IMR-90 (cell line): ENCODE measurements at regions not wholly inside any gene's neighbourhood (a gene's known extent, or its start where the extent isn't known, plus 50 kb on each side); places are given as distances from the start of the nearest gene placed in this dataset.

Experiments
- ATAC-seq: fragments of 200-7000 bp; cut with Tn5 transposase; 2 replicates; pipeline ENCODE4 v1.9.1; 2020; ENCODE audit warnings: low read depth, mild to moderate bottlenecking, moderate library complexity
- BruUV-seq: library from RNA; stranded (reverse); fragments of 400-500 nt; replicated peaks from 2 replicates; lab custom pipeline; 2021; lab: Mats Ljungman, UMichigan
- CTCF ChIA-PET: fragments of 300-600 bp; formaldehyde crosslinking; extraction: SDS; loops from one replicate; lab custom pipeline; 2021; ENCODE audit warnings: antibody characterized with exemption; lab: Yijun Ruan, JAX
- POLR2A ChIA-PET: fragments of 300-600 bp; sonication (Branson Sonifier 250); formaldehyde crosslinking; loops from one replicate; lab custom pipeline; 2022; ENCODE audit warnings: antibody characterized with exemption; ENCODE audit not compliant: unreplicated experiment; lab: Charles Lee
- DNase-seq: peaks from one replicate; pipeline ENCODE4 v3.0.0; 2013
- H2AFZ ChIP-seq: replicated peaks from 2 replicates; pipeline ENCODE3; 2013; ENCODE audit warnings: low read length, mild to moderate bottlenecking; ENCODE audit not compliant: poor library complexity
- H2AK5ac ChIP-seq: 2 replicates; pipeline ENCODE4 v1.6.1; 2013; ENCODE audit warnings: low read depth, low read length, inconsistent platforms
- H2AK9ac ChIP-seq: replicated peaks from 2 replicates; pipeline ENCODE3; 2013; ENCODE audit warnings: mild to moderate bottlenecking, low read depth, low read length, moderate library complexity; ENCODE audit not compliant: poor library complexity
- H2BK120ac ChIP-seq: 2 replicates; pipeline ENCODE4 v1.6.1; 2013; ENCODE audit warnings: low read depth, low read length, inconsistent platforms
- H2BK15ac ChIP-seq: 3 replicates; pipeline ENCODE4 v1.6.1; 2013; ENCODE audit warnings: low read depth, low read length, inconsistent platforms
- H2BK20ac ChIP-seq: 2 replicates; pipeline ENCODE4 v1.6.1; 2013; ENCODE audit warnings: low read depth, mild to moderate bottlenecking, inconsistent platforms, low read length, moderate library complexity
- H2BK5ac ChIP-seq: 2 replicates; pipeline ENCODE4 v1.6.1; 2013; ENCODE audit warnings: mild to moderate bottlenecking, low read depth, low read length, inconsistent platforms; ENCODE audit not compliant: poor library complexity, severe bottlenecking
- H3K14ac ChIP-seq: replicated peaks from 2 replicates; pipeline ENCODE4 v1.6.1; 2013; ENCODE audit warnings: low read depth, low read length, inconsistent platforms
- H3K18ac ChIP-seq: 2 replicates; pipeline ENCODE4 v1.6.1; 2013; ENCODE audit warnings: low read depth, low read length, control low read depth
- H3K23ac ChIP-seq: 2 replicates; pipeline ENCODE4 v1.6.1; 2013; ENCODE audit warnings: low read depth, low read length, inconsistent platforms
- H3K27ac ChIP-seq: 2 replicates; pipeline ENCODE4 v1.5.1; 2013; ENCODE audit warnings: mild to moderate bottlenecking, control low read depth, low read length; ENCODE audit not compliant: insufficient read depth
- H3K27me3 ChIP-seq: 2 replicates; pipeline ENCODE4 v1.6.1; 2013; ENCODE audit warnings: low read length; ENCODE audit not compliant: control insufficient read depth, insufficient read depth
- H3K36me3 ChIP-seq: 2 replicates; pipeline ENCODE4 v1.6.1; 2013; ENCODE audit warnings: low read length, mixed read lengths; ENCODE audit not compliant: control insufficient read depth, insufficient read depth
- H3K4ac ChIP-seq: 2 replicates; pipeline ENCODE4 v1.6.1; 2013; ENCODE audit warnings: low read depth, low read length, inconsistent platforms
- H3K4me1 ChIP-seq: 2 replicates; pipeline ENCODE4 v1.6.1; 2013; ENCODE audit warnings: low read length, mixed read lengths; ENCODE audit not compliant: control insufficient read depth, insufficient read depth
- H3K4me2 ChIP-seq: 2 replicates; pipeline ENCODE4 v1.6.1; 2013; ENCODE audit warnings: low read depth, mild to moderate bottlenecking, control low read depth, low read length, moderate library complexity
- H3K4me3 ChIP-seq: 2 replicates; pipeline ENCODE4 v1.5.1; 2013; ENCODE audit warnings: low read depth, mild to moderate bottlenecking, control low read depth, low read length, moderate library complexity; ENCODE audit not compliant: insufficient read depth
- H3K56ac ChIP-seq: 2 replicates; pipeline ENCODE4 v1.6.1; 2013; ENCODE audit warnings: low read length, inconsistent platforms; ENCODE audit not compliant: insufficient read depth; ENCODE audit errors: extremely low read depth
- H3K79me1 ChIP-seq, 2 experiments: 2 replicates each; pipeline ENCODE4 v1.6.1; 2013; ENCODE audit warnings: low read length in 2 of 2, inconsistent platforms in 1 of 2, low read depth in 1 of 2
- H3K9ac ChIP-seq: 2 replicates; pipeline ENCODE4 v1.6.1; 2013; ENCODE audit warnings: low read depth, low read length, control low read depth
- H3K9me1 ChIP-seq: 2 replicates; pipeline ENCODE4 v1.6.1; 2013; ENCODE audit warnings: low read length, inconsistent platforms; ENCODE audit not compliant: insufficient read depth
- H3K9me3 ChIP-seq: 2 replicates; pipeline ENCODE4 v1.6.1; 2013; ENCODE audit warnings: low read length; ENCODE audit not compliant: control insufficient read depth, insufficient read depth
- H4K20me1 ChIP-seq: 2 replicates; pipeline ENCODE4 v1.6.1; 2013; ENCODE audit warnings: low read length, inconsistent platforms; ENCODE audit not compliant: insufficient read depth
- H4K5ac ChIP-seq: 2 replicates; pipeline ENCODE4 v1.6.1; 2013; ENCODE audit warnings: mild to moderate bottlenecking, low read depth, low read length, control low read depth
- H4K8ac ChIP-seq, 2 experiments: 2 replicates each; pipeline ENCODE4 v1.6.1; 2013; ENCODE audit warnings: low read depth in 2 of 2, low read length in 2 of 2, control low read depth in 1 of 2, inconsistent platforms in 1 of 2
- H4K91ac ChIP-seq: 2 replicates; pipeline ENCODE4 v1.6.1; 2013; ENCODE audit warnings: low read depth, low read length, inconsistent platforms; ENCODE audit not compliant: insufficient read depth
- CEBPB ChIP-seq: IDR thresholded peaks from 2 replicates; pipeline ENCODE4 v1.6.1; 2012; ENCODE audit warnings: low read depth, low read length, improper control_type of control experiment
- CTCF ChIP-seq: conservative IDR thresholded peaks from 2 replicates; pipeline ENCODE4 v1.5.1; 2012; ENCODE audit warnings: mild to moderate bottlenecking, low read depth, low read length, improper control_type of control experiment
- ELK1 ChIP-seq: fragments of 150-350 bp; IDR thresholded peaks from 2 replicates; pipeline ENCODE4 v1.6.1; 2016; ENCODE audit warnings: low read depth, mild to moderate bottlenecking, low read length, moderate library complexity, borderline replicate concordance
- FOS ChIP-seq: fragments of 150-350 bp; IDR thresholded peaks from 2 replicates; pipeline ENCODE4 v1.6.1; 2016; ENCODE audit warnings: low read depth, low read length
- MAFK ChIP-seq: IDR thresholded peaks from 2 replicates; pipeline ENCODE4 v1.6.1; 2012; ENCODE audit warnings: low read depth, low read length, improper control_type of control experiment
- MAZ ChIP-seq: IDR thresholded peaks from 2 replicates; pipeline ENCODE4 v1.6.1; 2012; ENCODE audit warnings: low read depth, mild to moderate bottlenecking, low read length, improper control_type of control experiment, moderate library complexity, borderline replicate concordance
- POLR2A ChIP-seq: IDR thresholded peaks from 2 replicates; pipeline ENCODE4 v1.6.1; 2012; ENCODE audit warnings: mild to moderate bottlenecking, low read depth, low read length
- RAD21 ChIP-seq: IDR thresholded peaks from 2 replicates; pipeline ENCODE4 v1.6.1; 2012; ENCODE audit warnings: low read length, improper control_type of control experiment
- RCOR1 ChIP-seq: IDR thresholded peaks from 2 replicates; pipeline ENCODE4 v1.6.1; 2012; ENCODE audit warnings: mild to moderate bottlenecking, low read length, improper control_type of control experiment; ENCODE audit not compliant: insufficient replicate concordance
- RFX5 ChIP-seq: IDR thresholded peaks from 2 replicates; pipeline ENCODE4 v1.8.0; 2012; ENCODE audit warnings: low read depth, mild to moderate bottlenecking, low read length, moderate library complexity
- USF2 ChIP-seq: fragments of 150-350 bp; IDR thresholded peaks from 2 replicates; pipeline ENCODE4 v1.6.1; 2017; ENCODE audit warnings: mild to moderate bottlenecking, antibody characterized with exemption, low read length, low read depth
- WGBS, 2 experiments: methylation state at CpG; one replicate each; pipeline versions ENCODE4 v1.1.5 to v1.1.7; 2013; ENCODE audit warnings: missing lambda C conversion rate in 2 of 2; ENCODE audit not compliant: insufficient read length in 1 of 2; ENCODE audit errors: extremely low coverage in 2 of 2; 5-methylcytosine and 5-hydroxymethylcytosine counted together
- dilution Hi-C: fragments of 300-500 bp; cut with HindIII; formaldehyde crosslinking; loops from one replicate; pipeline ENCODE4 v1.14.3; 2018; ENCODE audit warnings: low sequenced_read_pairs; ENCODE audit not compliant: unreplicated experiment
- in situ Hi-C: fragments of 300-500 bp; cut with MboI; formaldehyde crosslinking; loops from 3 replicates; pipeline ENCODE4 v1.14.3; 2019; ENCODE audit warnings: low sequenced_read_pairs, inconsistent platforms, mixed read lengths
- intact Hi-C: fragments of 100-400 bp; cut with micrococcal nuclease; formaldehyde crosslinking; loops from 2 replicates; pipeline ENCODE4 v1.10.0; 2022

GRCh38 chr13:111644750-111645149, 324.3 kb downstream of the TEX29 start:
- H4K91ac ChIP-seq = no peak overlapping the region
- POLR2A ChIA-PET = no interaction called here
- H3K27me3 ChIP-seq = no peaks in the 10 kb centered on the region
- no peak overlapping the region for H3K27ac ChIP-seq
- no peak overlapping the region for H4K8ac ChIP-seq
- in situ Hi-C loops = no loop called here
- no peak overlapping the region for H2AK5ac ChIP-seq
- H3K4me1 ChIP-seq = no peaks in the 10 kb centered on the region
- no peak overlapping the region for H3K4ac ChIP-seq
- ATAC-seq (no peak), DNase-seq (no peak)
- CTCF ChIA-PET = no interaction called here
- no peak for TF ChIP-seq POLR2A
- no peak for TF ChIP-seq RCOR1
- TF ChIP-seq CEBPB = no peak
- TF ChIP-seq MAZ = no peak
- TF ChIP-seq FOS = no peak
- TF ChIP-seq ELK1 = no peak
- no peak for TF ChIP-seq RAD21
- TF ChIP-seq USF2 = no peak
- TF ChIP-seq CTCF = no peak
- TF ChIP-seq RFX5 = no peak
- TF ChIP-seq MAFK = no peak
- no peak overlapping the region for H2AFZ ChIP-seq
- no peak overlapping the region for H3K23ac ChIP-seq
- no TSS peak for BruUV-seq
- 53% methylated on average over 3 of the region's 16 CpGs; no CpG with 5 or more reads in 1 of the 2 experiments for WGBS, 2 experiments
- dilution Hi-C loops = no loop called here
- no peak overlapping the region for H3K4me2 ChIP-seq
- no peaks in the 10 kb centered on the region for H3K9me1 ChIP-seq
- H3K79me1 ChIP-seq = no peaks in the 10 kb centered on the region
- no peak overlapping the region for H3K14ac ChIP-seq
- H2BK5ac ChIP-seq = no peak overlapping the region
- H4K20me1 ChIP-seq = no peaks in the 10 kb centered on the region
- peaks cover 38% of the 10 kb centered on the region for H3K9me3 ChIP-seq
- H2BK20ac ChIP-seq = no peak overlapping the region
- no peak overlapping the region for H3K9ac ChIP-seq
- no peaks in the 10 kb centered on the region for H3K36me3 ChIP-seq
- no peak overlapping the region for H4K5ac ChIP-seq
- H2BK120ac ChIP-seq = no peak overlapping the region
- no peak overlapping the region for H2AK9ac ChIP-seq
- intact Hi-C loops = no loop called here
- H3K4me3 ChIP-seq = no peak overlapping the region
- no peak overlapping the region for H3K18ac ChIP-seq
- no peak overlapping the region for H2BK15ac ChIP-seq
- H3K56ac ChIP-seq = no peak overlapping the region
